Endothelial cell of umbilical vein (primary cell): ENCODE measurements at regions not wholly inside any gene's neighbourhood (a gene's known extent, or its start where the extent isn't known, plus 50 kb on each side); places are given as distances from the start of the nearest gene placed in this dataset.

ENCODE experiments used
- BruUV-seq: library from RNA; stranded (reverse); fragments of 400-500 nt; replicated peaks from 2 replicates; lab custom pipeline; 2021; lab: Mats Ljungman, UMichigan
- CTCF ChIA-PET: fragments of 300-600, 350-600 bp; sonication (Branson Sonifier 250); formaldehyde crosslinking; loops from one replicate; lab custom pipeline; 2021; ENCODE audit warnings: antibody characterized with exemption, inconsistent platforms; lab: Charles Lee
- POLR2A ChIA-PET: fragments of 300-600, 350-600 bp; sonication (Branson Sonifier 250); formaldehyde crosslinking; loops from one replicate; lab custom pipeline; 2021; ENCODE audit warnings: antibody characterized with exemption, inconsistent platforms; lab: Charles Lee
- DNase-seq: peaks from one replicate; pipeline ENCODE4 v3.0.0-alpha.2; 2011; ENCODE audit warnings: low read depth, low spot score
- FAIRE-seq: peaks from 2 replicates; lab custom pipeline; 2011; peaks lifted over from hg19 to GRCh38; lab: Jason Lieb, UNC
- H2AFZ ChIP-seq: 2 replicates; pipeline ENCODE4 v1.6.0; 2012; ENCODE audit warnings: low read depth, low read length, control low read depth, inconsistent platforms
- H3K27ac ChIP-seq: 2 replicates; pipeline ENCODE4 v1.5.1; 2011; ENCODE audit warnings: low read depth, mild to moderate bottlenecking, control low read depth, low read length, moderate library complexity; ENCODE audit not compliant: insufficient read depth
- H3K27me3 ChIP-seq, 2 experiments: 2 replicates each; pipeline versions ENCODE4 v1.6.0 to v1.6.1; 2011; ENCODE audit warnings: low read length in 2 of 2, mixed read lengths in 1 of 2; ENCODE audit not compliant: control insufficient read depth in 2 of 2, insufficient read depth in 2 of 2
- H3K36me3 ChIP-seq, 2 experiments: 2 replicates in 1 of 2; 3 replicates in 1 of 2; pipeline ENCODE4 v1.5.1; 2011; ENCODE audit warnings: low read length in 2 of 2, mild to moderate bottlenecking in 1 of 2, moderate library complexity in 1 of 2; ENCODE audit not compliant: control insufficient read depth in 2 of 2, insufficient read depth in 2 of 2; ENCODE audit errors: extremely low read depth in 1 of 2
- H3K4me1 ChIP-seq: 3 replicates; pipeline ENCODE4 v1.5.1; 2011; ENCODE audit warnings: mild to moderate bottlenecking, low read length; ENCODE audit not compliant: control insufficient read depth, insufficient read depth; ENCODE audit errors: extremely low read depth
- H3K4me2 ChIP-seq: 2 replicates; pipeline ENCODE4 v1.6.1; 2011; ENCODE audit warnings: low read length, control low read depth, mixed read lengths; ENCODE audit not compliant: insufficient read depth
- H3K4me3 ChIP-seq, 3 experiments: fragments of 200-600 bp in 1 of 3; sonication (generic), shearing (Covaris generic) in 1 of 3; replicated peaks in 1 of 3; 2 replicates each; pipeline ENCODE4 v1.5.1; 2011 to 2016; ENCODE audit warnings: control low read depth in 3 of 3, low read length in 3 of 3, mild to moderate bottlenecking in 2 of 3, inconsistent platforms in 1 of 3, low read depth in 1 of 3, moderate library complexity in 1 of 3; ENCODE audit not compliant: insufficient read depth in 1 of 3
- H3K79me2 ChIP-seq: 2 replicates; pipeline ENCODE4 v1.6.0; 2012; ENCODE audit warnings: low read length, inconsistent platforms; ENCODE audit not compliant: control insufficient read depth, insufficient read depth
- H3K9ac ChIP-seq: replicated peaks from 2 replicates; pipeline ENCODE3; 2011; ENCODE audit warnings: low read length, control low read depth; ENCODE audit not compliant: insufficient read depth; ENCODE audit errors: extremely low read depth
- H3K9me1 ChIP-seq: replicated peaks from 3 replicates; pipeline ENCODE4 v1.6.0; 2011; ENCODE audit warnings: mild to moderate bottlenecking, low read length; ENCODE audit not compliant: control insufficient read depth, insufficient read depth; ENCODE audit errors: extremely low read depth
- H3K9me3 ChIP-seq: replicated peaks from 2 replicates; pipeline ENCODE4 v1.5.1; 2012; ENCODE audit warnings: low read length, inconsistent platforms; ENCODE audit not compliant: control insufficient read depth, insufficient read depth
- H4K20me1 ChIP-seq: replicated peaks from 2 replicates; pipeline ENCODE3; 2011; ENCODE audit warnings: mild to moderate bottlenecking, low read length; ENCODE audit not compliant: control insufficient read depth, insufficient read depth; ENCODE audit errors: extremely low read depth
- CTCF ChIP-seq, 2 donors: IDR thresholded peaks; 1 replicate in 1 of 2; 2 replicates in 1 of 2; pipeline ENCODE4 v1.5.1; 2011; ENCODE audit warnings: low read length in 2 of 2, mild to moderate bottlenecking in 2 of 2, moderate library complexity in 2 of 2, control low read depth in 1 of 2, inconsistent platforms in 1 of 2, low read depth in 1 of 2; ENCODE audit not compliant: insufficient read depth in 1 of 2; ENCODE audit errors: extremely low read depth in 1 of 2
- EZH2 ChIP-seq: IDR thresholded peaks from 2 replicates; pipeline ENCODE4 v1.6.1; 2012; ENCODE audit warnings: borderline replicate concordance, low read depth, mild to moderate bottlenecking, moderate library complexity, low read length, inconsistent platforms; ENCODE audit not compliant: severe bottlenecking
- FOS ChIP-seq: IDR thresholded peaks from 2 replicates; pipeline ENCODE4 v1.6.1; 2011; ENCODE audit warnings: mild to moderate bottlenecking, low read length, moderate library complexity, borderline replicate concordance; ENCODE audit not compliant: insufficient read depth
- GATA2 ChIP-seq: IDR thresholded peaks from 2 replicates; pipeline ENCODE4 v1.7.0; 2011; ENCODE audit warnings: low read depth, mild to moderate bottlenecking, moderate library complexity, mixed read lengths, low read length; ENCODE audit not compliant: insufficient read length, insufficient read depth
- JUN ChIP-seq: IDR thresholded peaks from 2 replicates; pipeline ENCODE4 v1.6.1; 2011; ENCODE audit warnings: borderline replicate concordance, low read depth; ENCODE audit not compliant: insufficient read length, insufficient read depth
- MAX ChIP-seq: IDR thresholded peaks from 2 replicates; pipeline ENCODE4 v1.6.1; 2011; ENCODE audit not compliant: insufficient read depth, insufficient read length
- MYC ChIP-seq: IDR thresholded peaks from one replicate; pipeline ENCODE4 v1.6.1; 2011; ENCODE audit warnings: mild to moderate bottlenecking, low read depth, low read length
- POLR2A ChIP-seq: IDR thresholded peaks from 2 replicates; pipeline ENCODE4 v1.6.1; 2012; ENCODE audit warnings: low read depth, mild to moderate bottlenecking, control low read depth, low read length
- POLR2AphosphoS5 ChIP-seq: IDR thresholded peaks from 2 replicates; pipeline ENCODE4 v1.6.1; 2012; ENCODE audit warnings: low read depth, mild to moderate bottlenecking, control low read depth, low read length, moderate library complexity; ENCODE audit not compliant: insufficient read depth
- dilution Hi-C: fragments of 300-500 bp; cut with MboI; formaldehyde crosslinking; loops from one replicate; pipeline ENCODE4 v1.15.0; 2019; ENCODE audit warnings: low sequenced_read_pairs; ENCODE audit not compliant: extremely low pct_ligation_motif_present
- intact Hi-C: fragments of 100-400 bp; cut with micrococcal nuclease; formaldehyde crosslinking; loops from one replicate; pipeline ENCODE4 v1.10.0; 2022

- dilution Hi-C loops: no loop called here
- TF ChIP-seq POLR2A (no peak), FOS (no peak), MAX (no peak), POLR2AphosphoS5 (no peak), CTCF (IDR thresholded peaks at IDR 0.05; ENCODE audit: extremely low read depth in 1 of 2, insufficient read depth in 1 of 2, low read depth in 1 of 2, low read length in 2 of 2) (no peak), JUN (no peak), EZH2 (no peak), GATA2 (no peak), MYC (no peak)
- Histone ChIP-seq H3K9ac (no peak overlapping the region), H3K79me2 (no peaks in the 10 kb centered on the region), H4K20me1 (no peaks in the 10 kb centered on the region), H3K4me2 (no peak overlapping the region), H3K9me3 (no peaks in the 10 kb centered on the region), H3K27ac (no peak overlapping the region), H3K36me3 (no peaks in the 10 kb centered on the region), H2AFZ (no peak overlapping the region), H3K4me1 (no peaks in the 10 kb centered on the region), H3K27me3 (no peaks in the 10 kb centered on the region), H3K4me3 (no peak overlapping the region), H3K9me1 (no peaks in the 10 kb centered on the region)
- BruUV-seq: no TSS peak
- FAIRE-seq: peak; percentile 73
- ChIA-PET CTCF (interaction anchor here (1.0 kb wide), 1 partner anchor 431 kb away, joined by 3 read pairs; no protein-coding TSS in a partner anchor), POLR2A (no interaction called here)
- intact Hi-C loops: no loop called here
- DNase-seq: peak; percentile 73
These were observed 250.1 kb upstream of the HES1 start for GRCh38 chr3:193885832-193886231.
